ENCODE measurements at regions not wholly inside any gene's neighbourhood (a gene's known extent, or its start where the extent isn't known, plus 50 kb on each side); places are given as distances from the start of the nearest gene placed in this dataset.

- TF ChIP-seq EZH2 (IDR thresholded peaks at IDR 0.05) (no peak), FOXP2 (optimal IDR thresholded peaks at IDR 0.05; ENCODE audit: control extremely low read depth, extremely low read length, insufficient read depth) (no peak), POLR2AphosphoS5 (IDR thresholded peaks at IDR 0.05; ENCODE audit: borderline replicate concordance, low read depth, low read length) (no peak)
- Histone ChIP-seq H3K4me3 (no peak overlapping the region), H3K36me3 (ENCODE audit: insufficient read depth, low read length) (no peaks in the 10 kb centered on the region), H3K9me3 (ENCODE audit: low read depth, low read length) (no peaks in the 10 kb centered on the region), H3K9ac (ENCODE audit: insufficient read length) (no peak overlapping the region), H3K27ac (no peak overlapping the region)
- DNase-seq (ENCODE audit: low read depth, low spot score), result no peak
Observed at GRCh38 chr9:78130853-78131252, 99.2 kb upstream of the GNAQ start.

GRCh38 chr9:78130004-78130403 is 98.4 kb upstream of the GNAQ start:
- DNase-seq (ENCODE audit: low read depth, low spot score), result no peak
- H3K9me3 ChIP-seq (ENCODE audit: low read depth, low read length), result no peaks in the 10 kb centered on the region
- H3K4me3 ChIP-seq, result no peak overlapping the region
- no peak overlapping the region for H3K27ac ChIP-seq
- TF ChIP-seq EZH2 (IDR thresholded peaks at IDR 0.05) (no peak), FOXP2 (optimal IDR thresholded peaks at IDR 0.05; ENCODE audit: control extremely low read depth, extremely low read length, insufficient read depth) (no peak), POLR2AphosphoS5 (IDR thresholded peaks at IDR 0.05; ENCODE audit: borderline replicate concordance, low read depth, low read length) (no peak)
- H3K9ac ChIP-seq (ENCODE audit: insufficient read length), result no peak overlapping the region
- H3K36me3 ChIP-seq (ENCODE audit: insufficient read depth, low read length), result no peaks in the 10 kb centered on the region

GRCh38 chr9:78127279-78128225 is 95.9 kb upstream of the GNAQ start:
- no peak for TF ChIP-seq POLR2AphosphoS5 (IDR thresholded peaks at IDR 0.05; ENCODE audit: borderline replicate concordance, low read depth, low read length)
- TF ChIP-seq FOXP2 (optimal IDR thresholded peaks at IDR 0.05; ENCODE audit: control extremely low read depth, extremely low read length, insufficient read depth), result no peak
- TF ChIP-seq EZH2 (IDR thresholded peaks at IDR 0.05), result no peak
- Histone ChIP-seq H3K36me3 (ENCODE audit: insufficient read depth, low read length) (no peaks in the 10 kb centered on the region), H3K27ac (no peak overlapping the region), H3K9me3 (ENCODE audit: low read depth, low read length) (no peaks in the 10 kb centered on the region), H3K9ac (ENCODE audit: insufficient read length) (no peak overlapping the region), H3K4me3 (no peak overlapping the region)
- no peak for DNase-seq (ENCODE audit: low read depth, low spot score)

GRCh38 chr9:78123808-78124207 is 92.2 kb upstream of the GNAQ start:
- Histone ChIP-seq H3K27ac (no peak overlapping the region), H3K36me3 (ENCODE audit: insufficient read depth, low read length) (no peaks in the 10 kb centered on the region), H3K9ac (ENCODE audit: insufficient read length) (no peak overlapping the region), H3K9me3 (ENCODE audit: low read depth, low read length) (no peaks in the 10 kb centered on the region), H3K4me3 (no peak overlapping the region)
- no peak for TF ChIP-seq POLR2AphosphoS5 (IDR thresholded peaks at IDR 0.05; ENCODE audit: borderline replicate concordance, low read depth, low read length)
- TF ChIP-seq EZH2 (IDR thresholded peaks at IDR 0.05), result no peak
- no peak for TF ChIP-seq FOXP2 (optimal IDR thresholded peaks at IDR 0.05; ENCODE audit: control extremely low read depth, extremely low read length, insufficient read depth)
- no peak for DNase-seq (ENCODE audit: low read depth, low spot score)

GRCh38 chr9:78122631-78123030 is 91.0 kb upstream of the GNAQ start:
- Histone ChIP-seq H3K9ac (ENCODE audit: insufficient read length) (no peak overlapping the region), H3K36me3 (ENCODE audit: insufficient read depth, low read length) (no peaks in the 10 kb centered on the region), H3K4me3 (no peak overlapping the region), H3K9me3 (ENCODE audit: low read depth, low read length) (no peaks in the 10 kb centered on the region), H3K27ac (no peak overlapping the region)
- TF ChIP-seq POLR2AphosphoS5 (IDR thresholded peaks at IDR 0.05; ENCODE audit: borderline replicate concordance, low read depth, low read length) (no peak), FOXP2 (optimal IDR thresholded peaks at IDR 0.05; ENCODE audit: control extremely low read depth, extremely low read length, insufficient read depth) (no peak), EZH2 (IDR thresholded peaks at IDR 0.05) (no peak)
- no peak for DNase-seq (ENCODE audit: low read depth, low spot score)

- H3K27ac ChIP-seq, result no peak overlapping the region
- H3K9me3 ChIP-seq (ENCODE audit: low read depth, low read length), result no peaks in the 10 kb centered on the region
- DNase-seq (ENCODE audit: low read depth, low spot score), result peak; percentile 70
- TF ChIP-seq FOXP2 (optimal IDR thresholded peaks at IDR 0.05; ENCODE audit: control extremely low read depth, extremely low read length, insufficient read depth) (no peak), EZH2 (IDR thresholded peaks at IDR 0.05) (no peak), POLR2AphosphoS5 (IDR thresholded peaks at IDR 0.05; ENCODE audit: borderline replicate concordance, low read depth, low read length) (no peak)
- no peak overlapping the region for H3K4me3 ChIP-seq
- no peaks in the 10 kb centered on the region for H3K36me3 ChIP-seq (ENCODE audit: insufficient read depth, low read length)
- H3K9ac ChIP-seq (ENCODE audit: insufficient read length), result no peak overlapping the region
Observed at GRCh38 chr9:78121488-78121887, 89.9 kb upstream of the GNAQ start.

DNA sequence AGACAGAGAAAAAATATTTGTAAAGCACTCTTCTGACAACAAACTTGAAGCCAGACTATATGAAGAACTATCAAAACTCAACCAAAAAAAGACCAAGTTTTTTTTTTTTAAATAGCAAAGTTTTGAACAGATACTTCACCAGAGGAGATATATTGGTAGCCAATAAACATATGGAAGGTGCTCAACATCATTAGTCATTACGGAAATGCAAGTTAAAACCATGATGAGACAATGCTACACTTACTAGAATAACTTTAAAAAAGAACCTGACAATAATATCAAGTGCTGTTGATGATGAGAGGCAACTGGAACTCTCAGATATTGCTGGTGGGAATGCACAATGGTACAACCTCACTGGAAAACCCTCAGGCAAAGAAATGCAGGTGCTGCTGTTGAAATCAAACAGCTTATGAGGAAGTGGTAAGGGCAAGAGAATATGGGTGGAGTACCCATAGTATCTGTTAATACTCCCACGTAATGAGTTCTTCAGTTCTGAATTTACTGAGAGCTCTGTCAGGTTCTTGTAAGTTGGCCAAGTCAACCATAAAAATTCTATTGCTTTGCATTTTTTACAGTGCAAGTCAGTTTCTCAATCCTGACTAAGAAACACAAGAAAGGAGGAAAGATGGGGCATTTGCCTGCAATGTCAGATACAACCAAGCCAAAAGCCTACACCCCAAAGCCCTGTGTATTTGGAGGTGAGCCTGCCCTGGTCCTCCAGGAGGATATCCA is 87.3 kb upstream of the GNAQ start:
- H3K4me3 ChIP-seq, result peak overlapping the region; percentile 11; the same call in 1 of the 2 replicates
- TF ChIP-seq FOXP2 (optimal IDR thresholded peaks at IDR 0.05; ENCODE audit: control extremely low read depth, extremely low read length, insufficient read depth) (no peak), EZH2 (IDR thresholded peaks at IDR 0.05) (no peak), POLR2AphosphoS5 (IDR thresholded peaks at IDR 0.05; ENCODE audit: borderline replicate concordance, low read depth, low read length) (no peak; the same call in 1 of the 2 replicates)
- H3K27ac ChIP-seq, result peak overlapping the region; percentile 53; the same call in 1 of the 2 replicates
- H3K9ac ChIP-seq (ENCODE audit: insufficient read length), result no peak overlapping the region
- peak; percentile 57 for DNase-seq (ENCODE audit: low read depth, low spot score)
- no peaks in the 10 kb centered on the region for H3K36me3 ChIP-seq (ENCODE audit: insufficient read depth, low read length)
- H3K9me3 ChIP-seq (ENCODE audit: low read depth, low read length), result no peaks in the 10 kb centered on the region

DNA sequence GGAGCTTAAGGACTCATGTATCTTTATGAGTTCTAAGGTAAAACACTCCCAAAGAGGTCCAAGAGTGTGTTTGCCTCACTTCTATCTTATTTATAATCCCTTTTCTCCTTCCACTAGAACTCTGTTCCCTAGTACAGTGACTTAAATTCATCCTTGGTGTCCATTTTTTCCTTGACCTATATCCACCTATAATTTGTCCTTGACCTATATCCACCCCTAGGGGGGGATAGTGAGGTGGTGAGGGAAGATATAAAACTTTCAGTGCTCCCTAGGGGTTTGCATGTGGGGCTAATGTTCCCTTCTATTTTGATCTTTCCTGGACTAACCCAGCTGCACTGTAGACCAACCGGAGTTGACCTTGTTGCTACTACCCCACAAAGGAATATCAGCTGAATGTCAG is 83.5 kb upstream of the GNAQ start:
- no peak overlapping the region for H3K9ac ChIP-seq (ENCODE audit: insufficient read length)

More for the DNA sequence above, 83.5 kb upstream of the GNAQ start:
- H3K36me3 ChIP-seq (ENCODE audit: insufficient read depth, low read length), result no peaks in the 10 kb centered on the region
- H3K9me3 ChIP-seq (ENCODE audit: low read depth, low read length), result no peaks in the 10 kb centered on the region
- no peak for TF ChIP-seq FOXP2 (optimal IDR thresholded peaks at IDR 0.05; ENCODE audit: control extremely low read depth, extremely low read length, insufficient read depth)
- no peak for TF ChIP-seq POLR2AphosphoS5 (IDR thresholded peaks at IDR 0.05; ENCODE audit: borderline replicate concordance, low read depth, low read length)
- no peak for TF ChIP-seq EZH2 (IDR thresholded peaks at IDR 0.05)
- H3K27ac ChIP-seq, result no peak overlapping the region
- no peak overlapping the region for H3K4me3 ChIP-seq
- DNase-seq (ENCODE audit: low read depth, low spot score), result no peak

Measured in SK-N-MC (cell line).